Calu3 (cell line): ENCODE measurements at regions not wholly inside any gene's neighbourhood (a gene's known extent, or its start where the extent isn't known, plus 50 kb on each side); places are given as distances from the start of the nearest gene placed in this dataset.

Experiments used
- BruUV-seq: library from RNA; stranded (reverse); fragments of 400-500 nt; replicated peaks from 2 replicates; lab custom pipeline; 2021; lab: Mats Ljungman, UMichigan
- CTCF ChIA-PET: fragments of 300-600 bp; sonication (Branson Sonifier 250); formaldehyde crosslinking; loops from one replicate; lab custom pipeline; 2022; ENCODE audit warnings: antibody characterized with exemption; lab: Charles Lee
- DNase-seq: peaks from one replicate; pipeline ENCODE4 v3.0.0; 2022
- H3K27ac Mint-ChIP-seq: one replicate; pipeline ENCODE4 v1.8.0; 2022; ENCODE audit warnings: mixed read lengths; ENCODE audit not compliant: unreplicated experiment
- H3K27me3 Mint-ChIP-seq: one replicate; pipeline ENCODE4 v1.8.0; 2022; ENCODE audit warnings: mixed read lengths; ENCODE audit not compliant: unreplicated experiment
- H3K36me3 Mint-ChIP-seq: one replicate; pipeline ENCODE4 v1.8.0; 2022; ENCODE audit warnings: mild to moderate bottlenecking, moderate library complexity, mixed read lengths; ENCODE audit not compliant: insufficient read depth, unreplicated experiment
- H3K4me1 Mint-ChIP-seq: one replicate; pipeline ENCODE4 v1.8.0; 2022; ENCODE audit warnings: mild to moderate bottlenecking, low read depth, mixed read lengths; ENCODE audit not compliant: unreplicated experiment
- H3K4me3 Mint-ChIP-seq: one replicate; pipeline ENCODE4 v1.8.0; 2022; ENCODE audit warnings: mild to moderate bottlenecking, low read depth, moderate library complexity, mixed read lengths; ENCODE audit not compliant: unreplicated experiment
- H3K9me3 Mint-ChIP-seq: one replicate; pipeline ENCODE4 v1.8.0; 2022; ENCODE audit warnings: low read depth, mixed read lengths; ENCODE audit not compliant: unreplicated experiment
- intact Hi-C: fragments of 100-400 bp; cut with micrococcal nuclease; formaldehyde crosslinking; loops from one replicate; pipeline ENCODE4 v1.10.0; 2022; ENCODE audit not compliant: unreplicated experiment
- TF ChIP-seq, protein P1 (sequence below): fragments of 200-600 bp; IDR thresholded peaks from one replicate; pipeline ENCODE4 v1.8.0; 2022; ENCODE audit warnings: antibody characterized with exemption; ENCODE audit not compliant: unreplicated experiment

DNA sequence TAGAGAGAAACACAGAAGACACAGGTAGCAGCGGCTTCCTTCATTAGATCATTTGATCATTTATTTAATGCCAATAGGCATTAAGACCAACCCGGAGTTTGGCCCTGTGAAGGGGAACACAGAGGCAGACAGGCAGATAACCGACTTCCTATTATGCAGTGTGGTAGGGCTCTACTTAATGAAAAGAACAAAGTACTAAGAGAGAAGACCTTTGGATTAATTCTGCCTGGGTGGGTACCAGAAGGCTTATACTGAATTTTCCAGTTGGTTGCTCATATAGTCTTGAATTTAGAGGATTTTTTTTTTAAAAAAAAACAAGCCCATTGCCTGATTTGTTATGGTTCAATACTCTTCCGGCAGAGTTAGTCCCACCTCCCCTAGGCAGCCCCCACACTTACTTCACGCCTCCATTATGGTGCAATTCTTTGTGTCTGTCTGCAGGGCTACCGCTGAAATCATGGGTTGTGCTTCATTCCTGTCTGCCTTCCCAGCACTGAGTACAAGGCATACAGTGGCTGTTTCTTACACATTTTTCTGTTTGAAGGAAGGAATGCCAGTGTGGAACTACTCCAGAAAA lies 244.3 kb upstream of the APCDD1 start:
- no TSS peak for BruUV-seq
- H3K36me3 Mint-ChIP-seq, result no peaks in the 10 kb centered on the region
- DNase-seq, result no peak
- peaks cover 42% of the 10 kb centered on the region for H3K27me3 Mint-ChIP-seq
- TF ChIP-seq, protein P1, sequence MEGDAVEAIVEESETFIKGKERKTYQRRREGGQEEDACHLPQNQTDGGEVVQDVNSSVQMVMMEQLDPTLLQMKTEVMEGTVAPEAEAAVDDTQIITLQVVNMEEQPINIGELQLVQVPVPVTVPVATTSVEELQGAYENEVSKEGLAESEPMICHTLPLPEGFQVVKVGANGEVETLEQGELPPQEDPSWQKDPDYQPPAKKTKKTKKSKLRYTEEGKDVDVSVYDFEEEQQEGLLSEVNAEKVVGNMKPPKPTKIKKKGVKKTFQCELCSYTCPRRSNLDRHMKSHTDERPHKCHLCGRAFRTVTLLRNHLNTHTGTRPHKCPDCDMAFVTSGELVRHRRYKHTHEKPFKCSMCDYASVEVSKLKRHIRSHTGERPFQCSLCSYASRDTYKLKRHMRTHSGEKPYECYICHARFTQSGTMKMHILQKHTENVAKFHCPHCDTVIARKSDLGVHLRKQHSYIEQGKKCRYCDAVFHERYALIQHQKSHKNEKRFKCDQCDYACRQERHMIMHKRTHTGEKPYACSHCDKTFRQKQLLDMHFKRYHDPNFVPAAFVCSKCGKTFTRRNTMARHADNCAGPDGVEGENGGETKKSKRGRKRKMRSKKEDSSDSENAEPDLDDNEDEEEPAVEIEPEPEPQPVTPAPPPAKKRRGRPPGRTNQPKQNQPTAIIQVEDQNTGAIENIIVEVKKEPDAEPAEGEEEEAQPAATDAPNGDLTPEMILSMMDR, result no peak
- CTCF ChIA-PET, result no interaction called here
- intact Hi-C loops, result no loop called here
- no peak overlapping the region for H3K27ac Mint-ChIP-seq
- no peak overlapping the region for H3K4me3 Mint-ChIP-seq
- H3K9me3 Mint-ChIP-seq, result no peaks in the 10 kb centered on the region
- peaks cover 6% of the 10 kb centered on the region for H3K4me1 Mint-ChIP-seq

DNA sequence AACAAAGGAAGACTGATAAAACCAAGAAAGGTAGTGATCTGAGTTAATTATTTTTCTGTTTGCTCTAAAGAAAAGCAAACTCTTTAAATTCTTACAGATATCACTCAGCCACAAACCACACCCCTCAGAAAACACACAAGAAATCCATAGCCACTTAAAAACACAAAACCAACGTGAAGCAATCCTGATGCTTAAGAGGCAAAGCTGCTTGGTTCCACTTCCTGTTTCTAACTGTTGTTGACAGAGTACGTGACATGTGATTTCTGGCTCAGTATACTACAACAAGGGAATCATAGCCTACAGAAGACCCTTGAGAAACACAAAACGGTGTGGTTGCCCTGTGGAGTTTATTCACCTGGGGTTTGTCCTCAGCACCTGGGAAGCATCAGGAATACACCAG lies 240.9 kb upstream of the APCDD1 start:
- peaks cover 5% of the 10 kb centered on the region for H3K9me3 Mint-ChIP-seq
- H3K36me3 Mint-ChIP-seq, result no peaks in the 10 kb centered on the region
- TF ChIP-seq, protein P1, result no peak
- peaks cover 55% of the 10 kb centered on the region for H3K27me3 Mint-ChIP-seq
- intact Hi-C loops, result no loop called here
- no peak overlapping the region for H3K4me3 Mint-ChIP-seq
- no peaks in the 10 kb centered on the region for H3K4me1 Mint-ChIP-seq
- CTCF ChIA-PET, result interaction anchor here (1.6 kb wide), 1 partner anchor 26 kb away, joined by 5 read pairs; no protein-coding TSS in a partner anchor
- H3K27ac Mint-ChIP-seq, result peak overlapping the region; percentile 40
- DNase-seq, result peak; percentile 48
- no TSS peak for BruUV-seq

DNA sequence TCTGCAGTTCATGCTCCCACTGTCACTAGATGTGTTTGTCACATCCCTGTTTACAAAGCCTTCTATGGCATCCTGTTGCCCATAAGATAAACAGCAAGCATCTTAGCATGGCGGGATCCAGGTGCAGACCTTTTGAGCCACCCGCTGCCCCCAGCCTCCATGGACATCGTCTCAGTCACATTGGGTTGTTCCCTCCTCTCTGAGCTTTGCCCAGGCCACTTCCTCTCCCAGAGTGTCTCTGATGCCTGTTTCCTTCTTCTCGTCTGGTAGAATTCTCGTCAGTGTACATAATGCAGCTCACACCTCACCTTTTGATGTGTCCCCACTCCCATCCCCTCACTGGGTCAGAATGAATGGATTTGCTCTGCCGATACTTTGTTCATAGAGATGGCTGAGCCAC lies 239.0 kb upstream of the APCDD1 start:
- Mint-ChIP-seq H3K27me3 (peaks cover 60% of the 10 kb centered on the region), H3K27ac (no peak overlapping the region), H3K4me1 (no peaks in the 10 kb centered on the region), H3K4me3 (no peak overlapping the region), H3K36me3 (no peaks in the 10 kb centered on the region), H3K9me3 (peaks cover 7% of the 10 kb centered on the region)
- CTCF ChIA-PET, result no interaction called here
- no peak for DNase-seq
- BruUV-seq, result no TSS peak
- intact Hi-C loops, result no loop called here
- TF ChIP-seq, protein P1, result no peak

DNA sequence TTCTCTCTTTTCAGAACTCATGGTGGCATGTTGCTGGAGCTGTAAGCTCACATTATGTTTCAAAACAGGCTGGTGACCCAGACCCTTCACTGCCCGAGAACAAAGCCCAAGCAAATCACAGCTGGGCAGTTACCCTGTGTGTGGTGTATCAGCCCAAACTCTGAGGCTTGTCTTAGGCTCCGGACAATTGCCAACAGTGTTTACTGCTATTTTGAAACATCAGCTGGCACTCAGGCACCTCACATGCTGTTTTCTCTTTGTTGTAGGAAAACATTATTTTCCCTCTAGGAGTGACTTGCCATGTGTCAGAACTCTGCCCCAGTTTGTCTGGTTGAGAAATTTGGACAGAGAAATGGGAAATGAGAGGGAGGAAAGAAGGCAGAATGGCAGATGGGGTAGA lies 237.6 kb upstream of the APCDD1 start:
- H3K9me3 Mint-ChIP-seq, result peaks cover 11% of the 10 kb centered on the region
- TF ChIP-seq, protein P1, result no peak
- intact Hi-C loops, result no loop called here
- no peak overlapping the region for H3K4me3 Mint-ChIP-seq
- peaks cover 46% of the 10 kb centered on the region for H3K27me3 Mint-ChIP-seq
- no peaks in the 10 kb centered on the region for H3K36me3 Mint-ChIP-seq
- no peaks in the 10 kb centered on the region for H3K4me1 Mint-ChIP-seq
- CTCF ChIA-PET, result no interaction called here
- DNase-seq, result no peak
- BruUV-seq, result no TSS peak
- no peak overlapping the region for H3K27ac Mint-ChIP-seq
